ENCODE measurements at regions not wholly inside any gene's neighbourhood (a gene's known extent, or its start where the extent isn't known, plus 50 kb on each side); places are given as distances from the start of the nearest gene placed in this dataset.

GRCh38 chr14:71398450-71398849, 491.2 kb downstream of the PCNX1 start:
- TF ChIP-seq POLR2A (IDR thresholded peaks at IDR 0.05) (no peak), CTCF (IDR thresholded peaks at IDR 0.05) (no peak)

Measured in right lobe of liver (tissue), 4 donors.